ENCODE measurements at regions not wholly inside any gene's neighbourhood (a gene's known extent, or its start where the extent isn't known, plus 50 kb on each side); places are given as distances from the start of the nearest gene placed in this dataset.

GRCh38 chr13:86848716-86849115 is 822.5 kb upstream of the SLITRK5 start:
- TF ChIP-seq AR (CRISPR knock-in tag; IDR thresholded peaks at IDR 0.05), result no peak
- TF ChIP-seq, protein P1, sequence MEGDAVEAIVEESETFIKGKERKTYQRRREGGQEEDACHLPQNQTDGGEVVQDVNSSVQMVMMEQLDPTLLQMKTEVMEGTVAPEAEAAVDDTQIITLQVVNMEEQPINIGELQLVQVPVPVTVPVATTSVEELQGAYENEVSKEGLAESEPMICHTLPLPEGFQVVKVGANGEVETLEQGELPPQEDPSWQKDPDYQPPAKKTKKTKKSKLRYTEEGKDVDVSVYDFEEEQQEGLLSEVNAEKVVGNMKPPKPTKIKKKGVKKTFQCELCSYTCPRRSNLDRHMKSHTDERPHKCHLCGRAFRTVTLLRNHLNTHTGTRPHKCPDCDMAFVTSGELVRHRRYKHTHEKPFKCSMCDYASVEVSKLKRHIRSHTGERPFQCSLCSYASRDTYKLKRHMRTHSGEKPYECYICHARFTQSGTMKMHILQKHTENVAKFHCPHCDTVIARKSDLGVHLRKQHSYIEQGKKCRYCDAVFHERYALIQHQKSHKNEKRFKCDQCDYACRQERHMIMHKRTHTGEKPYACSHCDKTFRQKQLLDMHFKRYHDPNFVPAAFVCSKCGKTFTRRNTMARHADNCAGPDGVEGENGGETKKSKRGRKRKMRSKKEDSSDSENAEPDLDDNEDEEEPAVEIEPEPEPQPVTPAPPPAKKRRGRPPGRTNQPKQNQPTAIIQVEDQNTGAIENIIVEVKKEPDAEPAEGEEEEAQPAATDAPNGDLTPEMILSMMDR (IDR thresholded peaks at IDR 0.05), result no peak
- TF ChIP-seq TP53 (CRISPR knock-in tag; IDR thresholded peaks at IDR 0.05), result no peak
- no peak for TF ChIP-seq ZNF138 (CRISPR knock-in tag; conservative IDR thresholded peaks at IDR 0.05)
- TF ChIP-seq CREB1 (CRISPR knock-in tag; IDR thresholded peaks at IDR 0.05), result no peak
- TF ChIP-seq IRF2 (CRISPR knock-in tag; IDR thresholded peaks at IDR 0.05; ENCODE audit: borderline replicate concordance, low read depth), result no peak
- TF ChIP-seq ELF4 (CRISPR knock-in tag; IDR thresholded peaks at IDR 0.05; ENCODE audit: low read depth), result no peak
- no peak for TF ChIP-seq HMGXB4 (CRISPR knock-in tag; IDR thresholded peaks at IDR 0.05)
- TF ChIP-seq ZNF425 (CRISPR knock-in tag; conservative IDR thresholded peaks at IDR 0.05), result no peak
- TF ChIP-seq EMX1 (CRISPR knock-in tag; IDR thresholded peaks at IDR 0.05), result no peak

Data from WTC11 (cell line).